ENCODE measurements at regions not wholly inside any gene's neighbourhood (a gene's known extent, or its start where the extent isn't known, plus 50 kb on each side); places are given as distances from the start of the nearest gene placed in this dataset.

DNA sequence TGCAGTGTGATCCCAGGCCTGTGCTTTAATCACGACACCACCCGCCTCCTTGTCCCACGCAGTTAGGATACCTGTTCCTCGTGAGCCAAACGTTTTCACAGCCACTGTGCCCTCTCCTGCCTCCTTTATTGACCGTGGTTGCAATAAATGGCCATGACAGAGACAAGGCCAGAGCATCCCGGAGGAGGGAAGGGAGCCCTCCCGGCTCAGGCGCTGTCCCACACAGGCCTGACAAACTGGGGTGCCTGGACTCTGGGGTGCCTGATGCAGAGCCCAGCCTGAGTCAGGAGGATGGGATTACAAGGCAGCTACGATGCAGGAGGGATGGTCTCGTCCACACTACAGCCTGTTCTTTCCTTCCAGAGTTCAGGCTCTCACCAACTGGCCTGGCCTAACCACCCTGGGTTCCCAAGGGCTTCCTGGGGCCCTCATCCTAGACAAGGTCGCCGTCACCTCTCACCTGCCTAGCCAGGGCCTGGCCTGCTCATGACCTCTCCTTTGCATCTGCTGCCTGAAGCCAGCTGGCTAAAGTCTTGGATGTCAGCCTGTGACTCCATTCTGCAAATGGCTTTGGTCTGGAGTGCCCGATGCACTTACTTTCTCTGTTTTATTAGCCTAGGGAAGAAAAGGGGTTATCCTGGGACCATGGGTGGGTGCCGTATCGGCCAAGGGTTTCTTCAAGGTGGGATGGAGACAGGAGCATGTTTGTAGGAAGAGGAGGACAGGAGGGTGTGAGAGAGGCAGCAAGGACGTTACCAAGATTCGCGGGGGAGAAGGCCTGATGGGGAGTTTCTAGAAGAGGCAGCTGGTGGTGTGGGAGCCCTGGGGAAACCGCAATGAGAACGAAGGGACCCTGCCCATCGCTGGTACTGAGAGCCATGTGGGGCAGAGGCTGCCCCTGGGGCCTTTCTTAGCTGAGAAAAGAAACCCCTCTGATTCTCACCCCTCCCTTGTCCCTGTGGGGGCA, 234.3 kb upstream of the TNRC6C start:
- no peaks in the 10 kb centered on the region for H3K27me3 ChIP-seq (ENCODE audit: insufficient read depth, low read length)
- H2AFZ ChIP-seq (ENCODE audit: low read depth, low read length): no peak overlapping the region
- H3K4me3 ChIP-seq (ENCODE audit: low read length): no peak overlapping the region
- H3K9me3 ChIP-seq (ENCODE audit: low read length): no peaks in the 10 kb centered on the region
- no peaks in the 10 kb centered on the region for H3K36me3 ChIP-seq (ENCODE audit: insufficient read depth, low read length)
- peaks cover 12% of the 10 kb centered on the region for H3K4me1 ChIP-seq (ENCODE audit: insufficient read depth, low read length)

DNA sequence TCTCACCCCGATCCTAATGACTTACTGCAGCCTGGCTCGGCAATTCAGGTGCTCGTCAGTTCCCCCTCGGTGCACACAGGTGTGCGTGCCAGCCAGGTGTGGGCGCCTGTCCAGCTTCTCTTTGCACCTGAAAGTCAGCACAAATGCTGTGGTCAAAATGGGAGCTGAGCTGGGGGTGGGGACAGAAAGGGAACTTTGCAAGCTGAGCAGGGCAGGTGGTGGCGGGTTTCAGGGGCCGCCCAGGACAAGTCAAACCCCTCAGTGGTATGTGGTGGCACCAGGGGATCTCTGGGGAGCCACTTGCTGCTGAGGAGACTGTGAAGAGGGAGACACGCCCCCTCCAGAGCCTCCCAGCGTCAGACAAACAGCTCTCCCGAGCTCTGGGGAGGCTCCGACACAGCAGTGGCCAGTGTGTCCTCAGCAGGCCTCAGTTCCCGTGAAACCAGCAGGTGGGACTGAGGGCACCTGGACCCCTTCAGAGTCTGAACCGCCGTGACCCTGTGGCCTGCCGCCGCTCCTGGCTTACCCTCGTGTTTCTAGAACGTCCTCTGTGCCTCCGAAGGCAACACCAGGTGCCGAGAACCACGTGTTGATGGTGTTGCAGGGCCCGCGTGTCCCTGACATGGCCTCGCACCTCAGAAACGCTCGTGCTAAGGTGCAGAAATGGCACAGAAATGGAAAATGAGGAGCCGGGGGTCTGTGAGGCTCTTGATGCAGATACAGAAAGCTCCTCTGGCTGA, 233.5 kb upstream of the TNRC6C start:
- H3K4me1 ChIP-seq (ENCODE audit: insufficient read depth, low read length): peaks cover 12% of the 10 kb centered on the region
- H3K36me3 ChIP-seq (ENCODE audit: insufficient read depth, low read length): no peaks in the 10 kb centered on the region
- H2AFZ ChIP-seq (ENCODE audit: low read depth, low read length): no peak overlapping the region
- no peaks in the 10 kb centered on the region for H3K9me3 ChIP-seq (ENCODE audit: low read length)
- no peak overlapping the region for H3K4me3 ChIP-seq (ENCODE audit: low read length)
- no peaks in the 10 kb centered on the region for H3K27me3 ChIP-seq (ENCODE audit: insufficient read depth, low read length)

DNA sequence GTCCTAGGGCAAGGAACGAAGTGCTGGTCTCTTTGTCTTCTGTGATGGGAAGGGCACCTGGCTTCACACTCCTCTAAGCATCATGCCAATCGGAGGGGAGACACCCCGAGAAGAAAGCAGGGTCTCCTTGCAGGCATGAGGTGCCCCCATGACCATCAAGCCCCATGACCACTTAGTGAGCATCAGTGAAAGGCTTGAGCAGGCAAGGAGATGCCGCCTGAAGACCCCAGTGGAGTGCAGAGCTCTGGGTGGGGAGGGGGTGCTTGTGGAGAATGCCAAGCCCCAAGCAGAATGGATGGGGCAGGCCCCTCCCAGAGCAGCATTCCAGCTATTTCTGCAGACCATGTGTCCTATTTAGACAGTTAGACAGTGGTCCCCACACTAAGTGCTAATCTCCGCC, 232.7 kb upstream of the TNRC6C start:
- Histone ChIP-seq H2AFZ (ENCODE audit: low read depth, low read length) (no peak overlapping the region), H3K27me3 (ENCODE audit: insufficient read depth, low read length) (no peaks in the 10 kb centered on the region), H3K36me3 (ENCODE audit: insufficient read depth, low read length) (no peaks in the 10 kb centered on the region), H3K9me3 (ENCODE audit: low read length) (no peaks in the 10 kb centered on the region), H3K4me3 (ENCODE audit: low read length) (no peak overlapping the region), H3K4me1 (ENCODE audit: insufficient read depth, low read length) (peaks cover 12% of the 10 kb centered on the region)

GRCh38 chr17:77726549-77727006, 231.9 kb upstream of the TNRC6C start:
- no peaks in the 10 kb centered on the region for H3K36me3 ChIP-seq (ENCODE audit: insufficient read depth, low read length)
- peaks cover 12% of the 10 kb centered on the region for H3K4me1 ChIP-seq (ENCODE audit: insufficient read depth, low read length)
- H3K4me3 ChIP-seq (ENCODE audit: low read length): no peak overlapping the region
- H2AFZ ChIP-seq (ENCODE audit: low read depth, low read length): no peak overlapping the region
- no peaks in the 10 kb centered on the region for H3K9me3 ChIP-seq (ENCODE audit: low read length)
- no peaks in the 10 kb centered on the region for H3K27me3 ChIP-seq (ENCODE audit: insufficient read depth, low read length)

DNA sequence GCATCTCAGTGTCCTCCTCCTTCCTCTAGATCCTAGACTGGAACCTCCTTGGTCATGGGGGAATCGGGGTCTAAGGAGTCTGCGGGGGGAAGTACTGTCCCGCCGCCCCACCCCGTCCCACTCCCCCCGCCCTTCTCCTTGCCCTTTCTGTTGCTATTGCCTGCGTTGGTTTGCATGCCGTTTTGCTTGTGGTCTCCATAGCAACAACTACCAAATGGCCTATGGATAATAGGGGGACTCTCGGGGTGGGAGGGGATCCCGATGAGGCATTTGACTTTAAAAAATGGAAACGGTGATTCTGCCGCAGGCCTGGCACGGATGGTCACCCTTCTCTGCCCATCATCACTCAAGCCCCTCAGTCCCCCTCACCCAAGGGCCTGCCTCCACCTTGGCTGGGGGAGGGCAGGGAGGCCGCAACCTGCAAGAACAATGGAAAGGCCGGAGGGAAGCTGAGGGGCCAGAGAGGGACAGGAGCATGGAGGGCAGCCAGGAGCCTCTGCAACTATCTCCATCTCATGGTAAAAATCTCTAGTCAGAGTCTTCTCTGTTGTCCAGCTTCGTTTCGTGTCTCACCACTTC, 231.4 kb upstream of the TNRC6C start:
- Histone ChIP-seq H2AFZ (ENCODE audit: low read depth, low read length) (no peak overlapping the region), H3K4me3 (ENCODE audit: low read length) (no peak overlapping the region), H3K27me3 (ENCODE audit: insufficient read depth, low read length) (no peaks in the 10 kb centered on the region), H3K4me1 (ENCODE audit: insufficient read depth, low read length) (peaks cover 12% of the 10 kb centered on the region), H3K36me3 (ENCODE audit: insufficient read depth, low read length) (no peaks in the 10 kb centered on the region), H3K9me3 (ENCODE audit: low read length) (no peaks in the 10 kb centered on the region)

DNA sequence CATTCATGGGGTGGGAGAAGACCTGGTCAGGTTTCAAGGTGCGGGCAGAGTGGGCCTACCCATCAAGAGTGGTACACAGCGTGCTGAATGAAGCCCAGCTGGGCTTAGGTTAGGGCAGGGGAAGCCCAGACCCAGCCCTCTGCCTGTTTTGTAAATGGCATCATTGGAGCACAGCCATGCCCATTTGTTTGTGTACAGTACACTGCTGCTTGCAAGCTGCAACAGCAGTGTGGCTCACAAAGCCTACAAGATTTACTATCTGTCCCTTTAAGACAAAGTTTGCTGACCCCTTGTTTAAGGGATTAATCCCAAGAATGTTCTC, 230.1 kb upstream of the TNRC6C start:
- H2AFZ ChIP-seq (ENCODE audit: low read depth, low read length): no peak overlapping the region

GRCh38 chr17:77728871-77729270, 229.6 kb upstream of the TNRC6C start:
- peaks cover 4% of the 10 kb centered on the region for H3K9me3 ChIP-seq (ENCODE audit: low read length)
- peaks cover 4% of the 10 kb centered on the region for H3K27me3 ChIP-seq (ENCODE audit: insufficient read depth, low read length)
- H2AFZ ChIP-seq (ENCODE audit: low read depth, low read length): no peak overlapping the region
- no peak overlapping the region for H3K4me3 ChIP-seq (ENCODE audit: low read length)
- H3K36me3 ChIP-seq (ENCODE audit: insufficient read depth, low read length): no peaks in the 10 kb centered on the region
- peaks cover 12% of the 10 kb centered on the region for H3K4me1 ChIP-seq (ENCODE audit: insufficient read depth, low read length)

More for the DNA sequence above, 230.1 kb upstream of the TNRC6C start:
- Histone ChIP-seq H3K4me3 (ENCODE audit: low read length) (no peak overlapping the region), H3K4me1 (ENCODE audit: insufficient read depth, low read length) (peaks cover 12% of the 10 kb centered on the region), H3K36me3 (ENCODE audit: insufficient read depth, low read length) (no peaks in the 10 kb centered on the region), H3K27me3 (ENCODE audit: insufficient read depth, low read length) (peaks cover 2% of the 10 kb centered on the region), H3K9me3 (ENCODE audit: low read length) (no peaks in the 10 kb centered on the region)

- no peak overlapping the region for H2AFZ ChIP-seq (ENCODE audit: low read depth, low read length)
- peaks cover 5% of the 10 kb centered on the region for H3K9me3 ChIP-seq (ENCODE audit: low read length)
- no peaks in the 10 kb centered on the region for H3K36me3 ChIP-seq (ENCODE audit: insufficient read depth, low read length)
- peaks cover 4% of the 10 kb centered on the region for H3K27me3 ChIP-seq (ENCODE audit: insufficient read depth, low read length)
- H3K4me1 ChIP-seq (ENCODE audit: insufficient read depth, low read length): peaks cover 12% of the 10 kb centered on the region
- H3K4me3 ChIP-seq (ENCODE audit: low read length): no peak overlapping the region
Observed at GRCh38 chr17:77729587-77729986, 228.9 kb upstream of the TNRC6C start.

DNA sequence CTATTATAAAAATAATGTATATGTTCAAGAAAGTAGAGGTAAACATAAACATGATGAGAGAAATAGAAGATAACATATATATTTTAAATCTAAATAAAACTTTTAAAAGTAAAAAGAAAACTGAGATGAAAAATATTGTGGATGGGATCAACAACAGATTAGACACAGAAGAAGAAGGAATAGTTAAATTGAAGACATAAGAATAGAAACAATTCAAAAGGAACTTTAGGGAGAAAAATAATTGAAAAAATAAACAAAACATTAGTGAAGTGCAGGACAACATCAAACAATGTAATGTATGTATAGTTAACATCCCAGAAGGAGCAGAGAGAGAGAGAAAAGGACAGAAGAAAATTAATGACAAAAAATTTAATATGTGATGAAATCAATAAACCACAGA, 228.1 kb upstream of the TNRC6C start:
- H3K4me3 ChIP-seq (ENCODE audit: low read length): no peak overlapping the region
- H2AFZ ChIP-seq (ENCODE audit: low read depth, low read length): no peak overlapping the region
- peaks cover 9% of the 10 kb centered on the region for H3K27me3 ChIP-seq (ENCODE audit: insufficient read depth, low read length)
- peaks cover 5% of the 10 kb centered on the region for H3K9me3 ChIP-seq (ENCODE audit: low read length)
- no peaks in the 10 kb centered on the region for H3K36me3 ChIP-seq (ENCODE audit: insufficient read depth, low read length)
- H3K4me1 ChIP-seq (ENCODE audit: insufficient read depth, low read length): peaks cover 19% of the 10 kb centered on the region

- Histone ChIP-seq H3K27me3 (ENCODE audit: insufficient read depth, low read length) (peaks cover 11% of the 10 kb centered on the region), H3K4me1 (ENCODE audit: insufficient read depth, low read length) (peaks cover 24% of the 10 kb centered on the region), H3K9me3 (ENCODE audit: low read length) (peaks cover 5% of the 10 kb centered on the region), H3K4me3 (ENCODE audit: low read length) (no peak overlapping the region), H3K36me3 (ENCODE audit: insufficient read depth, low read length) (no peaks in the 10 kb centered on the region), H2AFZ (ENCODE audit: low read depth, low read length) (no peak overlapping the region)
Observed at GRCh38 chr17:77733576-77734296, 224.8 kb upstream of the TNRC6C start.

DNA sequence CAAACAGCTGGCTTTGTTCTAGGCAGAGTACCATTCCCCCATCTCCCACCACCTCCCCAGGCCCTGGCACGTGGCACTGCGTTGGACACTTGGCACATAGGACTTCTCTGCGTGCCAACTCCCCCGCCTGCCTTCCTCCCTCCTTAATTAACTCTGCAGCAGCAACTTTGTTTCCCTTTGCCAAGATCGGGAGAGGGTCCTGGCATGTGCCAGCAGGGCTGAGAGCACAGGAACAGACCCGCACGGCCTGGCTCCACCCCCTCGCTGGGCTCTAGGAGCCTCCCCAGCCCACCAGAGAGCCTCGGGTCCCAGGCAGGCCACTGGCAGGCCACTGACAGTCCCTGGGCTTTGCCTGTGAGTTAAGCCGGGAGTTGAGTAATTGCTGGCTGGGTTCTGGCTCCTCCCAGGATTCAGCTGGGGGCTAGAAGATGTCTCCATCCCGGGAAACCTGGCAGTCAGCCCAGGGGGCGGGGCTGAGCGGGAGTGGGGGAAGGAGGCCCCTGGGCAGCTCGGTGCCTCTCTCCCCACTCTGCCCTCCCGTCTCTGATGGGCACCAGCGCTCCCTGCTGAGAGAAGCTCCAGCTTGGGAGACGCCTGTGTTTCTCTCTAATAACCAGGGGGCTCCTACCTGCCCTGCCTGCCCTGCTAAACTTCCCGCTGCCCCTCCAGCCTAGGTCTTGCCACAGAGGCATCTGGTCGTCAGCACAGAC, 224.0 kb upstream of the TNRC6C start:
- Histone ChIP-seq H3K9me3 (ENCODE audit: low read length) (peaks cover 5% of the 10 kb centered on the region), H3K4me1 (ENCODE audit: insufficient read depth, low read length) (peaks cover 27% of the 10 kb centered on the region), H3K4me3 (ENCODE audit: low read length) (no peak overlapping the region), H3K27me3 (ENCODE audit: insufficient read depth, low read length) (peaks cover 11% of the 10 kb centered on the region), H2AFZ (ENCODE audit: low read depth, low read length) (no peak overlapping the region), H3K36me3 (ENCODE audit: insufficient read depth, low read length) (no peaks in the 10 kb centered on the region)

DNA sequence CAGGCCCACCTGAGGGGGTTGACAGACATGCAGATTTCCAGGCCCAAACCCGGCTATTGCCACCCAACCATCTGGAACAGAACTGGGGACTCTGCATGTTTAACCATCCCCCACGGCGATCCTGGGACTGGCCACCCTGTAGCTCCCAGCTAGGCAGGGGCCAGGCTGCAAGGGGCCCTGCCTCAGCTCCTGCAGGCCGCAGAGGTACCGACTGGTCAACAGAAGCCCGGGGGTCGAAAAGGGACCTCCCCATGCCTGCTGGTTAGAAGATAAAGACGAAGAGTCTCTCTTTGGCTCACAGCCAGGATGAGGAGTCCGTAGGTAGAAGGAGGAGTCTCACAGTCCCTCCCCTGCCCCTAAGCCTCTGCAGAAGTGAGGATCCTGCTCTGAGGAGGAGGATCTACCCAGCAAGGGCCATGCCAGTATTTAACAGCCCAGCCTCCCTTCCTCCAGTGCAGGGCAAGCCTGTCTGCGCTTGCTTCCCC, 223.4 kb upstream of the TNRC6C start:
- no peak overlapping the region for H3K4me3 ChIP-seq (ENCODE audit: low read length)
- no peak overlapping the region for H2AFZ ChIP-seq (ENCODE audit: low read depth, low read length)
- peaks cover 11% of the 10 kb centered on the region for H3K27me3 ChIP-seq (ENCODE audit: insufficient read depth, low read length)
- H3K4me1 ChIP-seq (ENCODE audit: insufficient read depth, low read length): peaks cover 27% of the 10 kb centered on the region
- no peaks in the 10 kb centered on the region for H3K36me3 ChIP-seq (ENCODE audit: insufficient read depth, low read length)
- peaks cover 5% of the 10 kb centered on the region for H3K9me3 ChIP-seq (ENCODE audit: low read length)

Data from neuron (in vitro differentiated cells).